Choroid plexus epithelial cell (primary cell): ENCODE measurements at regions not wholly inside any gene's neighbourhood (a gene's known extent, or its start where the extent isn't known, plus 50 kb on each side); places are given as distances from the start of the nearest gene placed in this dataset.

Experiments used
- DNase-seq: peaks from one replicate; pipeline ENCODE4 v3.0.0-alpha.2; 2010; ENCODE audit warnings: low read depth
- H3K4me3 ChIP-seq: 2 replicates; pipeline ENCODE4 v1.5.1; 2011; ENCODE audit warnings: low read depth, mild to moderate bottlenecking, control low read depth, low read length, moderate library complexity
- TF ChIP-seq, protein P1 (sequence below): conservative IDR thresholded peaks from 2 replicates; pipeline ENCODE4 v1.5.1; 2011; ENCODE audit warnings: low read depth, mild to moderate bottlenecking, control low read depth, inconsistent platforms, low read length, moderate library complexity

DNA sequence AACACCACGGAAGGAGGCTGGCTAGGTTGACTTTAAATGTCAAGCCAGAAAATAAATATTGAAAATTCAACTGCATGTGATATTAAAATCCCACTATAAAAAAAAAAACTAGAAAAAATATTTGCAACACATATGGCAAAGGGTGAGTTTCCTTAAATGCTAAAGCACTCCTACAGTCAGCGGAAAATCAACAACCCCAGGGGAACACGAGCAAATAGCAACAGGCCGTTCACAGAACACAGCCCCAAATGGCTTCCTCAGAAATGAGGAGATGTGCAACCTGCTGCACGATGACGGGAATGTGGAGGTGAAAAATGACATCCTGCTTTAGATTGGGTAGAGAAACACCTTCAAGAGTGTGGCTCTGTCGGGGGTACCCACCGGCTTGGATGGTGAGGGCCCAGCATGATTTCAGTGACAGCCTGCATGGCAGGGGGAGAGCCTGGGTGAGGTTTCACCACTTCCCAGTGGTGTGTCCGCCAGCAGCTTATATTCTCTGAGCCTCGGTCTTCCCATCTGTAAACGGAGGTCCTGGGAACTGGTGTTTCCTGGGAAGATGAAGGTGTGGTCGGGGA lies 157.9 kb upstream of the GLI2 start:
- H3K4me3 ChIP-seq: no peak overlapping the region
- no peak for DNase-seq
- TF ChIP-seq, protein P1, sequence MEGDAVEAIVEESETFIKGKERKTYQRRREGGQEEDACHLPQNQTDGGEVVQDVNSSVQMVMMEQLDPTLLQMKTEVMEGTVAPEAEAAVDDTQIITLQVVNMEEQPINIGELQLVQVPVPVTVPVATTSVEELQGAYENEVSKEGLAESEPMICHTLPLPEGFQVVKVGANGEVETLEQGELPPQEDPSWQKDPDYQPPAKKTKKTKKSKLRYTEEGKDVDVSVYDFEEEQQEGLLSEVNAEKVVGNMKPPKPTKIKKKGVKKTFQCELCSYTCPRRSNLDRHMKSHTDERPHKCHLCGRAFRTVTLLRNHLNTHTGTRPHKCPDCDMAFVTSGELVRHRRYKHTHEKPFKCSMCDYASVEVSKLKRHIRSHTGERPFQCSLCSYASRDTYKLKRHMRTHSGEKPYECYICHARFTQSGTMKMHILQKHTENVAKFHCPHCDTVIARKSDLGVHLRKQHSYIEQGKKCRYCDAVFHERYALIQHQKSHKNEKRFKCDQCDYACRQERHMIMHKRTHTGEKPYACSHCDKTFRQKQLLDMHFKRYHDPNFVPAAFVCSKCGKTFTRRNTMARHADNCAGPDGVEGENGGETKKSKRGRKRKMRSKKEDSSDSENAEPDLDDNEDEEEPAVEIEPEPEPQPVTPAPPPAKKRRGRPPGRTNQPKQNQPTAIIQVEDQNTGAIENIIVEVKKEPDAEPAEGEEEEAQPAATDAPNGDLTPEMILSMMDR: no peak

DNA sequence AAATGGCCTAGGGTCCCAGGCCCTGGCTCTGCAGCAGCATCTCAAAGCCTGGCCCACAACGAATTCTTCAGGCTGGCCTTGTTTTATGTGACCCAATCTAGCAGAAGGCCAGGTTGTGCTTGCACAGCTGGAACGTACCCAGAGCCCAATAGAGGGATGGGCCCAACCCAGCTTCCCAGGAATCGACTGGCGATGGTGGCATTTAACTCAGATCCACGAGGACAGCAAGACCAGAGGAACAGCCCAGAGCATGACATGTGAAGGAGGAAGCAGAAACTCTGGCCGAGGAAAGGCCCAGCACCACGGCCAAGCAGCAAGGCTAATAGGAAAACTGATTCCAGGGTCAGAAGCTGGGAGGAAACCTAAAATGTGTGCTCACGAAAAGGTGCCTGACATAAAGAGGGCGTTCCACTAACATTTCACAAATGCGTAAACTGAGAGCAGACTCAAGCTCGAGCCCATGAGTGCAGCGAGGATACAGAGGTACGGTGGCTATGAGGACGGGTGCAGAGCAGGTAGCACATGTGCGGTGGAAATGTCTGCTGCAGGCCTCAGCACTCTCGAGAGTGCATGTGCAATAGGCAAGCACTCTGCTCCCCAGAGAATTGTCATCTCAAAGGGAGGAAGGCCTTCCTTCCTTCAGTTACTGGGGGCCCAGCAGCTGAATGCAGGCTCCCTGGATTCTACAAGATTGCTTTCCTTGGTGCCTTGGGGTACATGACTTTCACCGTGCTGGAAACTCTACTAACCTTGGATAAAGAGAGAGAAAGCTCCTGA lies 156.9 kb upstream of the GLI2 start:
- no peak for DNase-seq
- no peak overlapping the region for H3K4me3 ChIP-seq
- TF ChIP-seq, protein P1: no peak

DNA sequence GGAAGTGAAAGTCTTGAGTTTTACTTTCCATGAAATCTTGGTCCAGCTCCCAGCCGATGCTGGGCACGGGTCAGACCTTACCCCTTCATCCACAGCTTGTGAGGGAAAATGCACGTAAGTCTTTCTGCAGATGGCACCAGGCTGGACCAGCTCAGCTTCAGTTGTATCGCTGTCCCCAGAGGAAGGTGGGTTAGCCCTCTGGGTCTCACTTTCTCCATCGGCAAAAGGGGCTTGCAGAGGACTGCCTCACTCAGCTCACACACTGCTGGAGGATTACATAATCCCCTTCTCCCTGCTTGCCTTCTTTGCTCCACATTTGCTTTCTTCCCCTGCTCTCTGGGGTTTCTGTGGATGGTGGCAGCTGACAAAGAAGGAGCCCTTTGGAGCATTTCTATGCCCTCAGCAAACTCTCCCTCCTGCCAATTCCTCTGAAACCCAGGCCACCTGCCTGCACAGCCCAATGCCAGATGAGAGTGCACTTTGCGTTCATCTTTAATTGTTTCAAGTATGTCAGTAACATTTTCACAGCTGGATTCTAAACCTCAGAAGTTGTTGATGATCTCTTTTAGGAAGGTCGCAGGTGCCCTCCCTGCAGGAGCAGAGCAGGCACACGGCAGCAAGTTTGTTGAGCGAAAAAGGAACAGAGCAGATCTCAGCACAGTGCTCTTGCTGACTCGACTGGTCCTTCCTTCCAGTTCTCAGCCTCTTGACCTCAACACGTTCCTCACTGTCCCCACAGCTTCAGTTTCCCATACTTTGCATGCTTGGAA lies 155.6 kb upstream of the GLI2 start:
- H3K4me3 ChIP-seq: no peak overlapping the region
- DNase-seq: no peak
- TF ChIP-seq, protein P1: no peak

DNA sequence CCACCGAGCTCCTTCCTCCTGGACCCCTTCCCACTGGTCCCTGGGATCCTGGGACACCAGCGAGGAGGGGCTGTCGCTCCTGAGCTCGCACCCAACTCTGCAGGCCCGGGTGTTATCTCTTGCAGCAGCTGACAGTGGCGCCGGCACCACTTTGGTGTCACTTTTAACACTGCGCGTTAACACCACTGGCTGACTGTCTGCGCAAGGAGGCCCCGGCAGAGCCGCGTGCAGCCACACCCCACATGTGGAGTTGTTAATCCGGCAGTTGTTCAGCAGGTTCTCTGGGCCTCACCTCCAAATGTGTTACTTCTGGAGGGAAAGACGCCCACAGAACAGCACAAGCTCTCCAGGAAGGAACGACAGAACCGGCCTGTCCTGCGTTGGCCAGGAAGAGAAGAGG lies 155.0 kb upstream of the GLI2 start:
- no peak for DNase-seq
- H3K4me3 ChIP-seq: no peak overlapping the region
- TF ChIP-seq, protein P1: no peak

DNA sequence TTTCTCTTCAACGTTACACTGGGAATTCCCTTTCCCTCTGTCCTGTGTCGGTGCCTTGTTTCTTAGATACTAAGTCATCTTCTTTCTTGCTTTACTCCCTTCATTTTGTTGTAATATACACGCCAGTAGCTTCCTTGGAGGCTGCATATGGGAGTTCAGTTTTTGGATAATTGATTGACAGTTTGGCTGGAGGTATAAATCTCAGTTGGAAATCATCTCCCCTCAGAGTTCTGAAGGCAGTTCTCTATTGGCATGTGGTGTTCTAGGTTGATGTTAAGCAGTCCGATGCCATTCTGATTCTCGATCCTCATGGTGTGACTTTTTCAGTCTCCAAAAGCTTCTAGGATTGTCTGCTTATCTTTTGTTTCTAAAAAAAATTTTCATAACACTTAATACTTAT lies 152.5 kb upstream of the GLI2 start:
- no peak for DNase-seq
- H3K4me3 ChIP-seq: no peak overlapping the region
- TF ChIP-seq, protein P1: no peak

DNA sequence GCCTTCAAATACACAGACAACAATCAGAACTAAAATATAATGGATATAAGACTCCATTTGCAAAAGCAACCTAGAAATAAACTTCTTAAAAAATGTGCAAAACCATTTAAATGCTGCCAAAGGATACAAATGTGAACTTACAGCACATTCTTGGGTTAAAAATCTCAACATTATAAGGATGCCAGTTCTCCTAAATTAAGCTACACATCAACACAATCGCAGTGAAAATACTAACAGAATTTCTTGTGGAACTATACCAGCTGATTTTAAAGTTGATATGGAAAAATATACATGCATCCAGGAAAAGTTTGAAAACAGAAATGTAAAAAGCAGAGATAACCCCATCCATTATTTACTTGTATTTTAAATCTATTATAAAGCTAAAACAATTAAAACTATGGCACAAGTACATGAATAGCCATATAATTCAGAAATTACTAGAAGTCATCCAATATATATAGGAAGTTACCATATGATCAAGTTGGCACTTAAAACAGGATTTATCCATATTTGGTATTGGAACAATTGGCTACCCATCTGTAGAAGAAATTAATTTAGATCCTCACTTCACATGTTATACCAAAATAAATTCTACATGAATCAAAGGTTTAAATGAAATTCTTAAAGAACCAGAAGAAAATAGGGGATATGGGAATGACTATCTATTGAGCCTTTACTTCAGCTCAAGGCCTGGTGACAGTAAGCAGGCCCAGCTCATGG lies 151.7 kb upstream of the GLI2 start:
- H3K4me3 ChIP-seq: no peak overlapping the region
- TF ChIP-seq, protein P1: no peak
- DNase-seq: no peak
